SW 1271 (cell line): ENCODE measurements at regions not wholly inside any gene's neighbourhood (a gene's known extent, or its start where the extent isn't known, plus 50 kb on each side); places are given as distances from the start of the nearest gene placed in this dataset.

Experiments used
- DNase-seq, 2 experiments: peaks; one replicate each; lab custom pipeline; 2025; lab: John Stamatoyannopoulos, UW

DNA sequence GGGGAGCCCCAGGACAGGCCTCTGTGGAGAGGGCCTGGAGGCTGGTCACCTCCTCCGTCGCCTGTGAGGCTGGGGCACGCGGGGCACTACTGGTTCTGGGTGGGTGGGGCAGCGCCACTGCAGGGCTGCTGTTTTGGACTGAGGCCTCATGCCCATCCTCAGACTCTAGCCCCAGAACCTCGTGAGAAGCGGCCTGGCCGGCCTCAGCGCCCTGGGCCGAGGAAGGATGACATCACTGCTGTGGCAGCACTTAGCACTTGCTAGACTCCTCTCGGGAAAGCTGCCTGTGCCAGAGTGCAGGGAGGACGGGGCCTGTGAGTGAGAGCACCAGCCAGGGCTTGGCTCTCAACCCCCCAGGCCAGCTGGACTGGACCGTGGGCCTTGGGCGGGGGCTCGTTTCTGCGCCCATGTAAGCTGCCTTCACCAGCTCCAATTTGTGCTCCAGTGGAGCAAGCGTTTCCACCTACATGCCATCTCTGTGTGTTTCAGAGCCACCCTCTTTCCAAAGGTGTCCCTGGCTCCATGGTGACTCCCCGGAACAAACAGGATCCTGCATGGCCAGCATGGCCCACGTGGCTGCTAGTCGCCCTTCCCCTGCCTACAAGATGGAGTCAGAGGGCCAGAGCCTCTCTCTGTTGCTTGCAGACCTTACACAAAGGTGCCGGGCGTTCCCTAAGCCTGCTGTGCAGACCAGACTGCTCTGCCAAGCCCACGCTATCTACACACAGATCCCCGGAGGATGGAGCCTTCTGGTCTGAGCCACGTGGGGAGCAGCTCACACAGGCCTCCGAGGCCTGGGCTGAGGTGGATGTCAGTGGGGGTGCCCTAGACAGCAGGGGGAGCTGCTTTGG, 102.9 kb downstream of the CTTN start:
- no peak for DNase-seq

- DNase-seq: no peak
These were observed 103.7 kb downstream of the CTTN start for GRCh38 chr11:70501933-70502540.

GRCh38 chr11:70502677-70503467, 104.5 kb downstream of the CTTN start:
- no peak for DNase-seq

GRCh38 chr11:70503468-70504221, 105.3 kb downstream of the CTTN start:
- no peak for DNase-seq

GRCh38 chr11:70504246-70505020, 106.1 kb downstream of the CTTN start:
- DNase-seq: no peak

DNA sequence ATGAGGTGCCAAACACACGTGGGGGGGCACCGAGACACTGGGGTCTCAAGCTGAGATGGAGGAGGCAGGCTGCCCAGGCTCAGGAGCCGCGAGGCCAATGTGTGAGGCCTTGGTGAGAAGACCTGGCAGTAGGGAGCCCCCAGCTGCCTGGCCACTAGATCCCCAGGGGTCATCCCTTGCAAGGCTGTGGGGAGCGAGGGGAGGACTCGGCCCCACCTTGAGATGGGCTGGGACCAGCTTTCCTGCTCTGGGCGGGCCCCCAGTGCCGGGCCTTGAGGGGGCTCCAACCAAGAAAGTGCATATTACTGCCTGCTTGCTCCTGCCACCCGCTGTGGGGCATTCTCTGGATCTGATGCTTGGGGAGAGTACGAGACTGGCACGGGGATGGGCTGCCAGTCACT, 107.0 kb downstream of the CTTN start:
- DNase-seq: no peak

GRCh38 chr11:70505761-70506657, 107.7 kb downstream of the CTTN start:
- no peak for DNase-seq

- DNase-seq: no peak
These were observed 108.3 kb downstream of the CTTN start for GRCh38 chr11:70506658-70506970.

DNA sequence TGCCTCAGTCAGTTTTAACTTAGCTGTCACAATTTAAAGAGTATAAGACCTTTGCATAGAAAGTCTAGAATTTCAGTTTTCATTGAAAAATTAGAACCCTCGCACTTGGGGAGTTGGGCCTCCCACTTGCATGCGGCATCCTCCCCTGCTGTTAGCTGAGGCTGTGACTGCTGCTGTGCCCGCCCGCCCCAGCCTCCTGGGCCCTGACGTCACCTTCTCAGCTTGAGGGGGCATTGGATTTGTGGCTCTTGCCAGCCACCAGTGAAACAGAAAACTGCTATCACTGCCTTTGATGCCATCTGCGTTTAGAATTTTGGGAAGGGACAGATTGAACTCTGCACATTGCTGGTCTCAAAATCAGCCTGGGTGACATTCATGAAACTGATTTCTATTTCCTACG, 108.7 kb downstream of the CTTN start:
- DNase-seq: no peak

DNA sequence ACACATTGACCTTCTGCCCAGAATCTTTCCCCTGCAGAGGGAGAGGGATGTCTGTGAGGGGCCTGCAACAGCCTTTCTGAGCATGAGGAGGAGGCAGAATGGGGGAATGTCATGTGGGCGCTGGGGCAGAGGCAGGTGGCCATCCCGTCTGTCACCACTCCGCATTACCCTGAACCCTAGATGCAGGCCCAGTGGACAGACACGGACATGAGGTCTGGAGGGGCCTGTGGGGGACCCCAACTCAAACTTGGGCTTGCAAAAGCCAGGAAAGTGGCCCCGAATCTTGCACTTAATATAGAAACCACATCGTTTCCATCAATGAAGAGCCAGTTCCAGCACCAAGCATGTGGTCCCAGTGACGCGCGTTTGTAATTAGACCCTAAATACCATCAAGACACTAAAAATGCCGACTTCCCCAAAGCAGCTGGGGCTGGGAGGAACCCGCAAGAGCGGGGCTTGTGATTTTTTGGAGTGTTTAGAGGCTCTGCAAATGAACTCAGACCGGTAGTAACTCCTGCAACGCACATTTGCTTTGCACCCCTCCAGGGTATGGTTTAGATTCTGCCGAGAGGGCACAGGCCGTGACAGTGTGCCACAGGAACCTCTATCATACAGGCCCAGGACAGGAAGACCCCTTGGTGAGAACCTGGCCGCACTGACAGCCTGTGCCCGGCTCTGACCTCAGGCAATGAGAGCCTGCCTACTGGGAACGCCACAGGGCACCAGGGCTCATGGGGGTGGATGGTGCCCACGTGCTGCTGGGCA, 109.3 kb downstream of the CTTN start:
- no peak for DNase-seq

DNA sequence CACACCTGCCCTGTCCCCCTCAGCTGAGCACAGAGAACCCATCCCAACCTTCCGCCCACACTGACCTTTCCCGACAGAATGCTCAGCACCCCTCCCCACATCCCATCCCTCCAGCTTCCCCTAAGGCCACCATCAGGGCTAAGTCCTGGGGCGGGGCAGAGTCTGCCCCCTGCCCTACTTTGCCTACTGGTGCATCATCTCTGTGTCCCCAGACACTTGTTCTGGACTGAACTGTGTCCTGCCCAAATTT, 109.8 kb downstream of the CTTN start:
- no peak for DNase-seq

- DNase-seq: no peak
These were observed 111.1 kb downstream of the CTTN start for GRCh38 chr11:70509476-70509875.

GRCh38 chr11:70510106-70510505, 111.8 kb downstream of the CTTN start:
- no peak for DNase-seq

DNA sequence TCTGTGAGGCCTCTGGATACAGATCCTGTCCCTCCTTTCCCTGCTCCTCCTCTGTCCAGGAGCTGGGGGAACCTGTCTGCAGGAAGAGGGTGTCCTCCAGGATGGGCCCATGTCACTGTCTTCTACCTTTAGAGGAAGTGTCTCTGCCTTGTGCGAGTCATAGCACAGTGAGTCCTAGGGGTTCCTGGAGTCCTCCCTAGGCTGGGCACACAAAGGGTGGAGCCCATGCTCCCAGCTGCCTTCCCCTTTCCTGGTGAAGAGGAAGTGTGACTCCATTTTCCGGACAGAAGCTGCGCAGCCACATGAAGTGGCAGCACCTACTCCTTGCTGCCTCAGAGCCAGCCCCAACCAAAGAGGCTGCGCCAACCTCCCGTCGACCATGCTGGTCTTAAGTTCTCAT, 112.2 kb downstream of the CTTN start:
- DNase-seq: no peak

GRCh38 chr11:70511345-70511744, 113.0 kb downstream of the CTTN start:
- DNase-seq: no peak

DNA sequence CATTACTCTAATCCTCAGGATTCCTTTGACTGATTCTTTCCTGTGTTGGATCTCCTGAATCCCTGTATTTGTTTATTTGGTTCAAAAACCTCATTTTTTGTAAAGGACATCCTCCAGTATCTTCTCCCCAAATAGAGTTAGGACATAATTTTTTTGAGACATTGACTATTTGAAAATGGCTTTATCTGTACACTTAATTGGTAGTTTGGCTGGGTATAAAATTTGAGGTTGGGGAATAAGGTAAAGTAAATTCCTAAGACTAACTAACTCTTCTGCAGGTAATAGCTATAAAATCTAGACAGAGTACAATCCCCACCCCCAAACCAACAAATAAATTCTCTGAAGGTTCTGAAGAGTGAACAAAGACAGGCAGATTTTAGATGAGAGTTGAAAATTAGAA, 114.4 kb downstream of the CTTN start:
- no peak for DNase-seq

DNA sequence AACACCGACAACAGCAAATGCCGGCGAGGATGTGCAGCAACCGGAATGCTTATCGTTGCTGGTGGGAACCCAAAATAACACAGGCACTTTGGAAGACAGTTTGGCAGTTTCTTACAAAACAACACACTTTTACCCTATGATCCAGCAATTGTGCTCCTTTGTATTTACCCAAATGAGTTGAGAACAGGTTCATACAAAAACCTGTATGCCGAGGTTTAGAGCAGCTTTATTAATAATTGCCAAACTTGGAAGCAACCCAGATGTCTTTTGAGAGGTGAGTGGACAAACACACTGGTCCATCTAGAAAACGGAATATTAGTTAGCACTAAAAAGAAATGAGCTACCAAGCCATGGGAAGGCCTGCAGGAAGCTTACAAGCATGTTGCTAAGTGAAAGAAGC, 118.9 kb downstream of the CTTN start:
- no peak for DNase-seq

- no peak for DNase-seq
These were observed 119.9 kb downstream of the CTTN start for GRCh38 chr11:70517988-70518907.

GRCh38 chr11:70519117-70519516, 120.8 kb downstream of the CTTN start:
- DNase-seq: no peak
